OCI-LY1 (cell line): ENCODE measurements at regions not wholly inside any gene's neighbourhood (a gene's known extent, or its start where the extent isn't known, plus 50 kb on each side); places are given as distances from the start of the nearest gene placed in this dataset.

Source experiments
- H2AFZ ChIP-seq: fragments of 200-600 bp; sonication (generic), shearing (Covaris generic); 2 replicates; pipeline ENCODE4 v1.6.0; 2014; ENCODE audit warnings: antibody characterized with exemption, mild to moderate bottlenecking, low read length
- H3F3A ChIP-seq: fragments of 200-600 bp; sonication (generic), shearing (Covaris generic); 2 replicates; pipeline ENCODE4 v1.6.0; 2014; ENCODE audit warnings: mild to moderate bottlenecking, antibody characterized with exemption, low read length, moderate library complexity; ENCODE audit not compliant: insufficient read depth
- H3K27ac ChIP-seq: fragments of 200-600 bp; sonication (generic); 2 replicates; pipeline ENCODE4 v1.5.1; 2014; ENCODE audit warnings: low read length, mixed run types, mild to moderate bottlenecking, low read depth; ENCODE audit not compliant: poor library complexity, severe bottlenecking
- H3K27me3 ChIP-seq: fragments of 200-600 bp; sonication (generic); 2 replicates; pipeline ENCODE4 v1.6.0; 2014; ENCODE audit warnings: antibody characterized with exemption, mild to moderate bottlenecking, low read length, moderate library complexity; ENCODE audit not compliant: insufficient read depth
- H3K36me3 ChIP-seq: fragments of 200-600 bp; sonication (generic); 2 replicates; pipeline ENCODE4 v1.6.1; 2014; ENCODE audit warnings: mild to moderate bottlenecking, antibody characterized with exemption, low read length, moderate library complexity, mixed read lengths; ENCODE audit not compliant: insufficient read depth
- H3K4me1 ChIP-seq: fragments of 200-600 bp; sonication (generic); 2 replicates; pipeline ENCODE4 v1.5.1; 2014; ENCODE audit warnings: mild to moderate bottlenecking, low read length, moderate library complexity; ENCODE audit not compliant: insufficient read depth, severe bottlenecking
- H3K4me2 ChIP-seq: fragments of 200-600 bp; sonication (generic), shearing (Covaris generic); 2 replicates; pipeline ENCODE4 v1.6.1; 2014; ENCODE audit warnings: low read length
- H3K4me3 ChIP-seq: fragments of 200-600 bp; sonication (generic); 2 replicates; pipeline ENCODE4 v1.5.1; 2014; ENCODE audit warnings: low read length, low read depth, mild to moderate bottlenecking, mixed read lengths; ENCODE audit not compliant: poor library complexity, severe bottlenecking
- H3K79me2 ChIP-seq: fragments of 200-600 bp; shearing (Covaris generic); 2 replicates; pipeline ENCODE4 v1.6.1; 2016; ENCODE audit warnings: mixed run types, low read length, mixed read lengths; ENCODE audit not compliant: insufficient read depth
- H3K9ac ChIP-seq: fragments of 200-600 bp; sonication (generic), shearing (Covaris generic); 2 replicates; pipeline ENCODE4 v1.6.1; 2014; ENCODE audit warnings: mild to moderate bottlenecking, low read length, mixed read lengths
- H3K9me2 ChIP-seq: fragments of 200-600 bp; sonication (generic), shearing (Covaris generic); 2 replicates; pipeline ENCODE4 v1.6.1; 2014; ENCODE audit warnings: low read depth, mild to moderate bottlenecking, low read length, mixed read lengths
- H3K9me3 ChIP-seq: fragments of 200-600 bp; shearing (Covaris generic); 2 replicates; pipeline ENCODE4 v1.6.1; 2014; ENCODE audit warnings: low read length, mixed read lengths
- H4K20me1 ChIP-seq: fragments of 200-600 bp; sonication (generic), shearing (Covaris generic); 2 replicates; pipeline ENCODE4 v1.6.0; 2016; ENCODE audit warnings: mild to moderate bottlenecking, low read length; ENCODE audit not compliant: insufficient read depth
- CTCF ChIP-seq: fragments of 200-600 bp; sonication (generic), shearing (Covaris generic); IDR thresholded peaks from 2 replicates; pipeline ENCODE4 v1.5.1; 2017; ENCODE audit warnings: mild to moderate bottlenecking, antibody characterized with exemption, low read length, moderate library complexity, mixed read lengths
- EZH2 ChIP-seq: fragments of 200-600 bp; sonication (generic), shearing (Covaris generic); IDR thresholded peaks from 2 replicates; pipeline ENCODE4 v1.8.0; 2017; ENCODE audit warnings: borderline replicate concordance, mixed run types, mild to moderate bottlenecking, antibody characterized with exemption, low read length, moderate library complexity, mixed read lengths

GRCh38 chr6:25150863-25151262 lies 128.3 kb upstream of the CARMIL1 start:
- H3K36me3 ChIP-seq = no peaks in the 10 kb centered on the region
- no peaks in the 10 kb centered on the region for H3K27me3 ChIP-seq
- no peak overlapping the region for H3K9ac ChIP-seq
- no peak overlapping the region for H2AFZ ChIP-seq
- H3K4me1 ChIP-seq = peaks cover 31% of the 10 kb centered on the region
- no peak overlapping the region for H3K27ac ChIP-seq
- H3K79me2 ChIP-seq = no peaks in the 10 kb centered on the region
- no peaks in the 10 kb centered on the region for H4K20me1 ChIP-seq
- no peaks in the 10 kb centered on the region for H3K9me2 ChIP-seq
- no peak overlapping the region for H3K4me2 ChIP-seq
- H3F3A ChIP-seq = no peaks in the 10 kb centered on the region
- no peak for TF ChIP-seq CTCF
- TF ChIP-seq EZH2 = no peak
- H3K9me3 ChIP-seq = peaks cover 8% of the 10 kb centered on the region
- H3K4me3 ChIP-seq = no peak overlapping the region

GRCh38 chr6:25153079-25153478 lies 126.1 kb upstream of the CARMIL1 start:
- Histone ChIP-seq H4K20me1 (no peaks in the 10 kb centered on the region), H2AFZ (no peak overlapping the region), H3K27me3 (no peaks in the 10 kb centered on the region), H3K4me2 (no peak overlapping the region), H3K4me3 (no peak overlapping the region), H3K27ac (no peak overlapping the region), H3K36me3 (no peaks in the 10 kb centered on the region), H3F3A (no peaks in the 10 kb centered on the region), H3K79me2 (no peaks in the 10 kb centered on the region), H3K4me1 (peaks cover 15% of the 10 kb centered on the region), H3K9ac (no peak overlapping the region), H3K9me2 (no peaks in the 10 kb centered on the region; the same call in 1 of the 2 replicates), H3K9me3 (peaks cover 8% of the 10 kb centered on the region)
- TF ChIP-seq CTCF (no peak), EZH2 (no peak)

GRCh38 chr6:25154034-25154596 lies 125.1 kb upstream of the CARMIL1 start:
- Histone ChIP-seq H3K4me2 (no peak overlapping the region), H3K9me2 (no peaks in the 10 kb centered on the region; the same call in 1 of the 2 replicates), H3K27ac (no peak overlapping the region), H3K9ac (no peak overlapping the region), H3K9me3 (peaks cover 5% of the 10 kb centered on the region; the same call in 1 of the 2 replicates), H3K27me3 (no peaks in the 10 kb centered on the region), H3K79me2 (no peaks in the 10 kb centered on the region), H4K20me1 (no peaks in the 10 kb centered on the region), H2AFZ (no peak overlapping the region), H3K4me3 (no peak overlapping the region), H3K36me3 (no peaks in the 10 kb centered on the region), H3K4me1 (peaks cover 15% of the 10 kb centered on the region), H3F3A (no peaks in the 10 kb centered on the region)
- no peak for TF ChIP-seq CTCF
